ENCODE measurements at regions not wholly inside any gene's neighbourhood (a gene's known extent, or its start where the extent isn't known, plus 50 kb on each side); places are given as distances from the start of the nearest gene placed in this dataset.
"Not testable (repeated sequence)": the region's sequence is repeated elsewhere in the genome, so short reads cannot be mapped to it uniquely, and the experiment has no call there.

GRCh38 chr1:761791-762190 lies 75.3 kb upstream of the OR4F16 start:
- not testable (repeated sequence) for FAIRE-seq; DNase-seq (ENCODE audit: low spot score in 2 of 2)

GRCh38 chr1:771449-771848 lies 85.0 kb upstream of the OR4F16 start:
- not testable (repeated sequence) for DNase-seq (ENCODE audit: low spot score in 2 of 2); FAIRE-seq

GRCh38 chr1:777480-778180 lies 91.2 kb upstream of the OR4F16 start:
- not testable (repeated sequence) for DNase-seq (ENCODE audit: low spot score in 2 of 2); FAIRE-seq

GRCh38 chr1:778451-779278 lies 92.2 kb upstream of the OR4F16 start:
- not testable (repeated sequence) for FAIRE-seq
- DNase-seq (ENCODE audit: low spot score in 2 of 2), result peak; percentile 81 to 89

GRCh38 chr1:779621-780020 lies 93.2 kb upstream of the OR4F16 start:
- not testable (repeated sequence) for DNase-seq (ENCODE audit: low spot score in 2 of 2); FAIRE-seq

- FAIRE-seq (no peak), DNase-seq (ENCODE audit: low spot score in 2 of 2) (no peak)
Observed at GRCh38 chr1:788835-789234, 102.4 kb upstream of the OR4F16 start.

- not testable (repeated sequence) for DNase-seq (ENCODE audit: low spot score in 2 of 2); FAIRE-seq
Observed at GRCh38 chr1:789606-790005, 103.2 kb upstream of the OR4F16 start.

GRCh38 chr1:790388-790930 lies 104.0 kb upstream of the OR4F16 start:
- not testable (repeated sequence) for DNase-seq (ENCODE audit: low spot score in 2 of 2); FAIRE-seq

GRCh38 chr1:794310-794709 lies 107.9 kb upstream of the OR4F16 start:
- not testable (repeated sequence) for FAIRE-seq; DNase-seq (ENCODE audit: low spot score in 2 of 2)

GRCh38 chr1:794918-795584 lies 108.6 kb upstream of the OR4F16 start:
- not testable (repeated sequence) for DNase-seq (ENCODE audit: low spot score in 2 of 2); FAIRE-seq

GRCh38 chr1:797649-798048 lies 111.2 kb upstream of the OR4F16 start:
- DNase-seq (ENCODE audit: low spot score in 2 of 2); FAIRE-seq: not testable (repeated sequence)

GRCh38 chr1:800397-800796 lies 113.9 kb upstream of the OR4F16 start:
- not testable (repeated sequence) for FAIRE-seq

GRCh38 chr1:804378-805115 lies 118.1 kb upstream of the OR4F16 start:
- FAIRE-seq; DNase-seq (ENCODE audit: low spot score in 2 of 2): not testable (repeated sequence)

More at GRCh38 chr1:800397-800796, 113.9 kb upstream of the OR4F16 start:
- not testable (repeated sequence) for DNase-seq (ENCODE audit: low spot score in 2 of 2)

GRCh38 chr1:805310-805709 lies 118.4 kb upstream of the SAMD11 start:
- not testable (repeated sequence) for DNase-seq (ENCODE audit: low spot score in 2 of 2); FAIRE-seq

- not testable (repeated sequence) for DNase-seq (ENCODE audit: low spot score in 2 of 2); FAIRE-seq
Observed at GRCh38 chr1:807066-807465, 116.7 kb upstream of the SAMD11 start.

- FAIRE-seq; DNase-seq (ENCODE audit: low spot score in 2 of 2): not testable (repeated sequence)
Observed at GRCh38 chr1:807699-808390, 115.9 kb upstream of the SAMD11 start.

- not testable (repeated sequence) for DNase-seq (ENCODE audit: low spot score in 2 of 2); FAIRE-seq
Observed at GRCh38 chr1:810949-811348, 112.8 kb upstream of the SAMD11 start.

GRCh38 chr1:812535-813127 lies 111.1 kb upstream of the SAMD11 start:
- DNase-seq (ENCODE audit: low spot score in 2 of 2); FAIRE-seq: not testable (repeated sequence)

GRCh38 chr1:814543-814942 lies 109.2 kb upstream of the SAMD11 start:
- not testable (repeated sequence) for DNase-seq (ENCODE audit: low spot score in 2 of 2)

More at GRCh38 chr1:814543-814942, 109.2 kb upstream of the SAMD11 start:
- FAIRE-seq, result not testable (repeated sequence)
